ENCODE measurements at regions not wholly inside any gene's neighbourhood (a gene's known extent, or its start where the extent isn't known, plus 50 kb on each side); places are given as distances from the start of the nearest gene placed in this dataset.

DNA sequence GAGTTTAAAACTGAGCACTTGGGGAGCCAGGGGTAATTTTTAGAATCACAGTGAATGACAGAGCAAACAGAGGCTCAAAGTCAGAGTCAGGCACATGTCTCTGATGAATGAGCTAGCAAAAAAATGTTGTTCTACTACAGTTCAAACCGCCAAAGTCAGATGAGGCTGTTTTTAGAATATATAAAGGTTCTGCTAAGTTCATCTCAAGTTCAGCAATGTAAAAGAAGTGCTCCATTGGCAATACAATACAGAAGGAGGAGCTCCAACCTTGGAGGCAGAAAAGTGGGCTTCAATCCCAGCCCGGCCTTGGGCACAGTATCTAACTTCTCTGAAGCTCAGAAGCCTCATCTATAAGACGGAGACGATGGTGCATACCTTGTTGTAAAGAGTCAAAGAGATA, 70.1 kb upstream of the IPO5 start:
- H2BK5ac ChIP-seq (ENCODE audit: low read depth, low read length) = no peak overlapping the region
- peaks cover 0 to 6% (median 3%) of the 10 kb centered on the region in 4 experiments; a peak in 4 of 7 replicates for H3K4me1 ChIP-seq (replicated peaks in 1 of 4; ENCODE audit: control insufficient read depth in 3 of 4, insufficient read depth in 4 of 4, low read length in 3 of 4)
- H2BK15ac ChIP-seq (ENCODE audit: low read length) = no peak overlapping the region
- H2BK12ac ChIP-seq (ENCODE audit: low read depth, low read length) = no peak overlapping the region
- H3K14ac ChIP-seq (ENCODE audit: insufficient read length) = no peak overlapping the region
- CTCF ChIA-PET (ENCODE audit: partially characterized antibody) = interaction anchor here (0.6 to 4.8 kb wide), 5 partner anchors 21 to 106 kb away, joined by 3 to 27 read pairs (median 3); no protein-coding TSS in a partner anchor
- no peaks in the 10 kb centered on the region for H3K23me2 ChIP-seq (ENCODE audit: low read depth, low read length)
- H3K27me3 ChIP-seq (replicated peaks in 1 of 4; ENCODE audit: control insufficient read depth in 3 of 4, extremely low read depth in 1 of 4, insufficient read depth in 3 of 4, low read length in 3 of 4) = peaks cover 0 to 1% (median 0%) of the 10 kb centered on the region in 4 experiments; a peak in 1 of 7 replicates
- POLR2A ChIA-PET (ENCODE audit: partially characterized antibody) = no interaction called here
- no peak overlapping the region for H4K5ac ChIP-seq (ENCODE audit: insufficient read length, low read depth, low read length)
- FAIRE-seq (no peak), DNase-seq (ENCODE audit: low read depth in 1 of 2, low spot score in 2 of 2) (no peak)
- H3K79me2 ChIP-seq (ENCODE audit: control insufficient read depth in 1 of 2, insufficient read depth in 2 of 2, low read length in 2 of 2) = no peaks in the 10 kb centered on the region
- no peak overlapping the region for H3K4ac ChIP-seq (replicated peaks; ENCODE audit: insufficient read length, low read depth, low read length)
- no peak overlapping the region for H2BK20ac ChIP-seq (ENCODE audit: low read length)
- no peaks in the 10 kb centered on the region for H4K20me1 ChIP-seq (replicated peaks in 1 of 2; ENCODE audit: control insufficient read depth in 1 of 2, insufficient read depth in 2 of 2, low read length in 2 of 2)
- no peak overlapping the region for H2AFZ ChIP-seq (ENCODE audit: low read length)
- no peaks in the 10 kb centered on the region for H3K9me3 ChIP-seq (ENCODE audit: insufficient read depth in 2 of 2, low read depth in 1 of 2, low read length in 1 of 2)
- TF ChIP-seq, protein P1, sequence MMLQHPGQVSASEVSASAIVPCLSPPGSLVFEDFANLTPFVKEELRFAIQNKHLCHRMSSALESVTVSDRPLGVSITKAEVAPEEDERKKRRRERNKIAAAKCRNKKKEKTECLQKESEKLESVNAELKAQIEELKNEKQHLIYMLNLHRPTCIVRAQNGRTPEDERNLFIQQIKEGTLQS (IDR thresholded peaks at IDR 0.05; ENCODE audit: insufficient read depth, low read depth, low read length) = no peak
- TF ChIP-seq ASH2L (IDR thresholded peaks at IDR 0.05; ENCODE audit: low read length) (no peak), NANOG (IDR thresholded peaks at IDR 0.05; ENCODE audit: insufficient read depth, low read depth, low read length, poor library complexity, severe bottlenecking) (no peak), SIX5 (IDR thresholded peaks at IDR 0.05; ENCODE audit: low read depth, low read length) (no peak), TBP (IDR thresholded peaks at IDR 0.05; ENCODE audit: low read depth, low read length) (no peak), KDM1A (IDR thresholded peaks at IDR 0.05; ENCODE audit: borderline replicate concordance, low read length) (no peak), JUN (IDR thresholded peaks at IDR 0.05; ENCODE audit: low read depth, low read length) (no peak), TAF7 (optimal IDR thresholded peaks at IDR 0.05; ENCODE audit: borderline replicate concordance, low read depth, low read length) (no peak), POLR2AphosphoS5 (IDR thresholded peaks at IDR 0.05; ENCODE audit: low read depth, low read length) (no peak)
- TF ChIP-seq, protein P2, sequence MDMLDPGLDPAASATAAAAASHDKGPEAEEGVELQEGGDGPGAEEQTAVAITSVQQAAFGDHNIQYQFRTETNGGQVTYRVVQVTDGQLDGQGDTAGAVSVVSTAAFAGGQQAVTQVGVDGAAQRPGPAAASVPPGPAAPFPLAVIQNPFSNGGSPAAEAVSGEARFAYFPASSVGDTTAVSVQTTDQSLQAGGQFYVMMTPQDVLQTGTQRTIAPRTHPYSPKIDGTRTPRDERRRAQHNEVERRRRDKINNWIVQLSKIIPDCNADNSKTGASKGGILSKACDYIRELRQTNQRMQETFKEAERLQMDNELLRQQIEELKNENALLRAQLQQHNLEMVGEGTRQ (IDR thresholded peaks at IDR 0.05; ENCODE audit: low read length) = no peak
- H3K18ac ChIP-seq (ENCODE audit: extremely low read depth, low read length) = no peak overlapping the region
- no peak overlapping the region for H3K4me2 ChIP-seq (ENCODE audit: insufficient read depth in 1 of 2, low read depth in 2 of 2, low read length in 2 of 2)
- H3K27ac ChIP-seq (ENCODE audit: low read depth, low read length) = no peak overlapping the region
- H3K79me1 ChIP-seq (ENCODE audit: low read depth, low read length) = no peaks in the 10 kb centered on the region
- H4K91ac ChIP-seq (replicated peaks; ENCODE audit: insufficient read length, low read length) = no peak overlapping the region
- no peak overlapping the region for H2AK5ac ChIP-seq (ENCODE audit: low read depth, low read length)
- H3K56ac ChIP-seq (replicated peaks; ENCODE audit: insufficient read length, low read depth, low read length) = no peak overlapping the region
- no peak overlapping the region for H2BK120ac ChIP-seq (replicated peaks; ENCODE audit: low read depth, low read length)
- H3K4me3 ChIP-seq (ENCODE audit: extremely low read depth in 1 of 4, insufficient read depth in 2 of 4, low read depth in 3 of 4, low read length in 4 of 4) = no peak overlapping the region
- WGBS, 2 experiments (ENCODE audit: extremely low coverage in 1 of 2, insufficient coverage in 1 of 2, insufficient read length in 1 of 2, insufficient replicate concordance in 2 of 2, low coverage in 1 of 2, low lambda C conversion rate in 2 of 2, missing lambda C conversion rate in 1 of 2) = 95% methylated on average over 4 of the region's 4 CpGs; no CpG with 5 or more reads in 1 of the 2 experiments
- H3K9ac ChIP-seq (replicated peaks in 1 of 4; ENCODE audit: extremely low read depth in 1 of 4, low read depth in 3 of 4, low read length in 3 of 4) = no peak overlapping the region
- H3K36me3 ChIP-seq (ENCODE audit: control insufficient read depth in 2 of 4, insufficient read depth in 4 of 4, low read length in 3 of 4) = no peaks in the 10 kb centered on the region
- H4K8ac ChIP-seq (ENCODE audit: extremely low read depth, insufficient read depth, low read length) = no peak overlapping the region
- H3K23ac ChIP-seq (ENCODE audit: insufficient read length) = no peak overlapping the region
